ENCODE measurements at regions not wholly inside any gene's neighbourhood (a gene's known extent, or its start where the extent isn't known, plus 50 kb on each side); places are given as distances from the start of the nearest gene placed in this dataset.

GRCh38 chr11:24413391-24413790, 83.5 kb upstream of the LUZP2 start:
- TF ChIP-seq CTCF (IDR thresholded peaks at IDR 0.05) (no peak), POLR2A (IDR thresholded peaks at IDR 0.05) (no peak), POLR2AphosphoS5 (IDR thresholded peaks at IDR 0.05) (no peak)

Data from stomach (tissue), 4 donors.